GM04503 (cell line): ENCODE measurements at regions not wholly inside any gene's neighbourhood (a gene's known extent, or its start where the extent isn't known, plus 50 kb on each side); places are given as distances from the start of the nearest gene placed in this dataset.
A peak's percentile ranks its signal among the peaks of the same experiment; 100 is the strongest.

ENCODE experiments used
- DNase-seq: peaks from one replicate; pipeline ENCODE4 v3.0.0-alpha.2; 2012; ENCODE audit warnings: low read depth

DNA sequence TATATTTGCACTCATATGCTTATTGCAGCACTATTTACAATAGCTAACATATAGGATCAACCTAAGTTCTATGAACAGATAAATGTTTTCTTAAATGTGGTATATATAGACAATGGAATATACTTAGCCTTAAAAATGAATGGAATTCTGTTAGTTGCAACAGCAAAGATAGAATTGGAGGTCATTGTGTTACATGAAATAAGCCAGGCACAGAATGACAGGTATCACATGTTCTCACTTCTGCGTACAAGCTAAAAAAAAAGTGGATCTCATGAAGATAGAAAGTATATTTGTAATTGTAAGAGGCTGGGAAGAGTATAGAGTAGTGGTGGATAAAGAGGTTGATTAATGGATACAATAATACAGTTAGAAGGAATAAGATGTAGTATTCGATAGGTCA lies 255.5 kb upstream of the SETBP1 start:
- DNase-seq, result no peak

DNA sequence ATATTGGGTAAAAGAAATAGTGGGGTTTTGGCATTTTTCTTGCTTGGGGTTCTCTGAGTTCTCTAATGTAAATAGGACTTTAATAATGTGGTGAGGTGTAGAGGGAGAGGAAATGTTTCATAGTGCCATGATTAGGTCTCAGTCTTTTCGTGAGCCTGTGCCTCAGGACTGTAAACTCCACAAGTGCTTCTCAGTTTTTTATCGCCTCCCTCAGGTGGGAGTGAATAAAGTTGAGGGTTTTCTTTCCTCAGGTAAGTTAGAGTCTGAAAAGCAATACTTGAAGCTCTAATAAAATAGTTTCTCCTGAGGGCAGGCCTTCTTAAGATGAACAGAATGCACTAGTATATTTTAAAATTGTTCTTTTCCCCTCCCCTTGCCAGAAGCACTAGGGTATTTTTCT lies 243.1 kb upstream of the SETBP1 start:
- DNase-seq, result no peak

DNA sequence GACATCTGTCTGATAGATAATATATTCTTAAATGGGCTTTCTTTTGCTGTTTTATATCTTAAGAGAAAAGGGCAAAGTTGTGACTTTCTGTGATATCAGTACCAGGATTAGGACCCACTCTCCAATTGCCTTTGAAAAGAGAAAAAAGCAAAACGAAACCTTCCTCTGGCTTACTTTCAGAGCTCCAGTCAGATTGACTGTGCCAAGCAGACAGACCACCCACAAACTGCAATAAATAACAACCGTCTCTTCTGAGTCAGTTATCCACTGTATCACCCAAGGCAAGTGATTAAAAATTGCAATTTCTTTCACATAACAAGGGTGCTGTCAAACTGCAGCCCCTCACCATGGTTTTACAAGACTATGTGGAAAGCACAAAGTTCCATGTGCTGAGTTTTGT lies 230.5 kb upstream of the SETBP1 start:
- no peak for DNase-seq

DNA sequence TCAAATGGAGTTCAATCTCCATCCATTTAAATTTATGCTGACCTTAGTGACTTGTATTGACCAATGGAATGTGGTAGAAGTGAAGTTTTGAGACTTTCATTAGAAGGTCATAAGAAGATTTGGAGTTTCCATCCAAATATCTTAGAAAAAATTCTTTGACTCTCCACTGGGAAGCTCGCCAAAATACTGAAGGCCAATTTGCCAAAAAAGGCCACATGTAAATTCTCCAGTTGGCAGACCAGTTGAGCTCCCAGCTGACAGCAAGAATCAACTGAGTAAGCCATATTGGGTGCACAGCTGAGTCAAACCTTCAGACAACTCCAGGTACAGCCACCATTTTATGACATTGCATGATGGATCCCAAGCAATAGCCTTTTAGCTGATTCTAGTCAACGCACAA lies 228.3 kb upstream of the SETBP1 start:
- no peak for DNase-seq

DNA sequence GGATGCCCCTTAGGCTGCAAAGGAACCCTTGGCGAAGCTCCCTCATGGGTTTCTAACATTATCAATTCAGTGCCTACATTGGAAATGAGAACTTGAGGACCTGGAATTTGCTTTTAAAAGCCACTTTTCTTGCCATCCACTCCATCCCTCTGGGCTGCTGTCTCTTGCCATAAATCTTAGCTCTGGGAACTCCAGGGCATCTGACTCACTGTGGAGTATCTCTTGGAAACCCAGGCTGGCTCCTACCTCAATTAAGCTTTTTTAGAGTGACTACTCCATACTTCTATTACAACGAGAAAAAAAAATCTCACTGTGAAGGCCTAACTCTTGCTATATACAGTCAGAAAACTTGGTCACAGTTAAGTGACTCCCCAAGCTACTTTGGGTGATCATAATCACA lies 227.2 kb upstream of the SETBP1 start:
- DNase-seq, result no peak

DNA sequence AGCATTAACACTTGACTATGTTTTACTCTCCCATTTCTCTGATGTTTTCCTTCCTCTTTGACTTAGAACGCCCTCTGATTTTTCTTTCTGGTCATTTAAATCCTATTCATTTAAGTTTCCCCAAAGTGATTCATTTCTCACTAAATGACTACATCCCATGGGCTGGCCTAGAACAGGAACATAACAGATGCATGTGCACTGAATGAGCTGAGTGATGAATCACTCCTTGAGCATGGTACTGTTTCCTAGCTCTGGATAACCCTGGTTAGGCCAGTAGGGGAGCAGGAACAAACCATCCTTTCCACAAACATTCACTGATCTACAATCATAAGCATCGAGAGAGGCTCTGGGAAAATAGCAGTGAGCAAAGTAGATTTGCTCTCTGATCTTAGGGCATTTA lies 221.9 kb upstream of the SETBP1 start:
- peak; percentile 63 for DNase-seq

DNA sequence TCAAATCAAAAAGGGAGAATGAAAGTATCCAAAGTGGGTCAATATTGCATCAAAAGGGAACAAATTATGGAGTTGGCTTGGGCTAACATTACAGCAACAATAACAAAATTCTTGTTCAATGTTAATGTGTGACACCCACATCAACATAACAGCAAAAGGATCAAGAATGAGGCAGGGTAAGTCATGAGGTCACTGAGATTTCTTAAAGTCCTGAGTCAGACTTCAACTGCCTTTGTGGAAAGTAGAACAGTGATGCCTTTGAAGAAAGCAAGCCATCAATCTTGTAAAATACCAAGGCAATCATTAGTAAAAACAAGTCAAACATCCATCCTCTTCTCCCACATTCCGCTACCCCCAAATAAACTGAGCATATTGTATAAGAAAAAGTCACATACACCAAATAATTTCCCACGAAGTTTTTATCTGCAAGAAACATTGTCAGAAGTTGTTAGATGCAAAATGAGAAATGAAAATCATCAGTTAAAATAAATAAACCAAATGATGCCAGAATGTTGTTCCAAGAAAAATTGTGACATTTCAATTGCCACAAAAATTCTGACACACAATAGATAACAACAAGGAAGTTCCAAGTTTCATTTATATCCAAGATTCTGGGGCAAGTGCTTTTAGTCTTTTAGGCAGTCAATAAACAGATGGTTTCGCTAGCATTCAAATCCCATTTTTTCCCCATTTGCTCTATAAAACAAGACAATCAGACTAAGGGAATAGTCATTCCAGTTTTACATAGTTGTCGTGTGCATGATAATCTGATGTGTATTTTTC lies 216.1 kb upstream of the SETBP1 start:
- DNase-seq, result no peak

DNA sequence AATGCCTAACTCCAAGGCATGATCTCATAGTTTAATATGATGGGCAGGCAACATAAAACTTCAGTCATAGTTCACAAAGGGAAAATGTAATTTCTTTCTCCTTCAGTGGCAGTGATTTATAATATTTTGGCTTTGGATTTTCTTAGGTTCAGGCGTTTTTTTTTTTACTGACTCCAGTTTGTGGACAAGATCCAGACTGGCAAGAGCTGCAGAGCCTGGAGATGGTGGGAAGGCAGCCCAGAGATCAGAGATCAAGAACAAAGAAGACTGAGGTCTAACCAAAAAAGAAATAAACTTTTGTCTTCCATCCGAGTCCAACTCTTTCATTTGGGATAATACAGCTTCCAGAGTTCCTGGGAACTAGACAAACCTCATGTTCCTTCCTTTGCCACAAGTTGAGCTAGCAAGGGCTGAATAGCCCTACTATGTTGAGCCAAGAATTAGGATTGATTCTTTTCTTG lies 215.3 kb upstream of the SETBP1 start:
- DNase-seq, result no peak

DNA sequence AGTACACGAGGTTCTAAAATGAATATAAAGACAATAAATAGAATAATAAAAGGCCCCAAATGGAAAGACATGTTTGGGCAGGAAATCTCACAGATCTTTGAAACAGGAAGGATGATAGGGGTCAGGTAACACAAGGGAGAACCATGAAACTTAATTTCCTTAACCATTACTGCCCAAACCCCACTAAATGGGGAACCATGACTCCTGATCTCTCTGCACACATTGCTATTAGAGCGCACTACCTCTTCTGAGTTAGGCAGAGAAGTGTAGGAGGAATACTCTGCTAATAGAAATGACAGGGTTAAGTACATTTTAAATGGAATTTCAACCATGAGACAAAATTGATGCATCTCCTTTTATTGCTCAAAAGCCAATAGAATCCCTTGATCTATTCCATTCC lies 213.7 kb upstream of the SETBP1 start:
- DNase-seq, result no peak

DNA sequence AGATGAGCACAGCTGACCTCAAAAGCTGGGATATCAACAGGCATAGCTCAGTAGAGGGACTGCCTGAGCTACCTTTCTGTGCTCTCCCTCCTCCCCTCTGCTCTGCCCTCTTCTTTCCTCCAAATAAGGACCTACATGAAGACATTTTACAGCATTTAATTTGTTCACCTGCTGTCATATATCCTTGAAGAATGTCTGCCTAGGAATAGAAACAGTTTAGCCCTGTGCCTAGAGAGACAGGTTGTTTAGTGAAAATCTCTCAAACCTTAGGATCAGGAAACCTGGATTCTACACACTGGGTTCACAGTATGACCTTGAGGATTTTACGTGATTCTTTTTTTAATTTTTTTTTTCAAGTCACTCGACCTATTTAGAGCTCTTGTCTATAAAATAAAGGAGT lies 213.0 kb upstream of the SETBP1 start:
- DNase-seq, result no peak

DNA sequence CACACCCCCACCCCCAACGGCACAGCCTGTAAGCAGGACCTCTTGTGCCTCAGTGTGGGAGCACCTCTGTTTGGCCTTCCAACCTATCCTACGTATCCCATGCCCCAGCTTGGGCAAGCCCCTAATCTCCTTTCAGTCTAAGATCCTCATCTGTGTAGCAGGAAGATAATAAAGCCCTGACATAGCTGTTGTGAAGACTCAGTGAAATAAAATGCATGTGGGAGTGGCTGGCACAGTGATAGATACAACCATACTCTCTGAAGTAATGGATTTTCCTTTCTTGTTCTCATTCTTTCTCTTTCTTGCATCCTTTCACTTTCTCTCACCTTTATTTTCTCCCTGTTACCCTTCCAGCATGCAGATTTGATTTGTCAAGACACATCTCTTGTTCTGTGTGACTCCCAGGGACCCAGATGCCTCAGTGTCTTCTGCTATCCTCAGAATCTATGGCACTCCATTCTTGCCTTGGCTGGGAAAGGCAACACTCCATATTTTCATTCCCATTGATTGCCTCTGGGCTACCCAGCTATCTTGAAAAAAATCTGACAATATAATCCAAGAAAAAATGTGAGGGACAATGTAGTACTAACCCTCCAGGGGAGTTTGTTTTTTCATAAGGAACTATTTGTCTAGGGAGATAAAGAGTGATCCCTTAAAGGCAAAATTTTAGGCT lies 207.2 kb upstream of the SETBP1 start:
- DNase-seq, result no peak

DNA sequence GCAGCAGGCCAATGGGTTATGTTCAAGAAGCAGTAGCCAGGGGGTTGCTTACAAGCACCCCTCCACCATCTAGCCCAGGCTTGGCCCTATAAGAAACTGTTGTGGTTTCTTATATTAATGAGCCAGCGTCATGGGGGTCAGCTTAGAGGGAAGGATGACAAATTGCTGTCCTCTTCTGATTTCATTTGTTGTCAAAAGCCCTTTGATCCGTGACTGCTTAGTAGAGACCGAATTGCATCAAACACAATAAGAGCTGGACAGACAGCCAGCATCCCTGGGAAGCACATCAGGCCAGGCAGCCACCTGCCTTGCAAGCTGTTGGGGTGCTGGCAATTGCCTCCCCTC lies 206.6 kb upstream of the SETBP1 start:
- DNase-seq, result no peak

DNA sequence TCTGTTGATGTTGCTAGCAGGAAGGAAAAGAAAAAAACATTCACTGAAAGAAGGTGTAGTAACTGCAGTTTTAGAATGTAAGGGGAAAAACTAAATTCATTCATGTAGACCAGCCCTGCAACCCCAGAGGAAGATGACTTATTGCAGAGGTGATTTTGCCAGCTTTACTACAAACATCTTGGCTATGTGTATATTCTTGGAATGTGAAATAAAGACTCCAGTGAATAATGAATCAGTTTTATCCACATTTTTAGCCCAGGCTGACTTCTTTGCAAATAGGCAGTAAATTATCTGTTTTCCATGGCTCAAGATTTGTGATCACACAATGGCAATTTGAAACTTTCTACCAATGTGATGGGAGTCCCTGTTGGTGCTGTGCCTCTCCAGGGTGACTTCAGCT lies 206.1 kb upstream of the SETBP1 start:
- DNase-seq, result no peak

DNA sequence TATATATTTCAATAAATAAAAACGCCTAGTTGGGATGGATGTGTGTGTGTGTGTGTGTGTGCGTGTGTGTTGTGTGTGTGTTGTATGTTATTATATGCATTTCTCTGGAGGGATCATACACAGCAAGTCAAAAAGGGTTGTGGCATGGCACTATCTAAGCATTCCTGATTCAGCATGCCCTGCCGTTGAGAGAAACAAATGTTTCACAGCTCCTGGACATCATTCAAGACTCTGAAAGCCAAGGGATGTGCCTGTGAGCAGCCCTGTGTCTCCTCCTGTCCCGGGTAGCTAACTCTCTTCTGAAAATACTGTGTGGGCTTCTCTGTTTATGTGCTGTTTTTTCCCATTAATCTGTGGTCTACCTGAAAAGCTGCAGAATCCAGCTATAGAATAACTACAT lies 197.9 kb upstream of the SETBP1 start:
- no peak for DNase-seq

DNA sequence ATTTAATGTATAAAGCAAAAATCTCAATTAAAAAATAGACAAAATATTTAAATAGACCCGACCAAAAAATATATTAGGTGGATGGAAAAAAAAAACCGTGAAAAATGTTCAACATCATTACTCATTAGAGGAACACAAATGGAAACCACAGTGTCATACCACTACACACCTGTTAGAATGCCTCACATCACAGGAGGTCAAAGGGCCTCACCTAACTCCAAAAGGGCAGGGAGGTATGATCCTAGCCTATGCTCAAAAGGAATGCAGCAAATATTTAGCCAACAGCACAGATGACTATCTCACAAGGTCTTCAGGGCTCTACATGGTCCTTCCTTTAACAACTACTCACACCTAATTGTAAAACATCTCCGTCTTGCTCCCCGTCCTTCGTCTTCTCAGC lies 185.5 kb upstream of the SETBP1 start:
- DNase-seq, result no peak

DNA sequence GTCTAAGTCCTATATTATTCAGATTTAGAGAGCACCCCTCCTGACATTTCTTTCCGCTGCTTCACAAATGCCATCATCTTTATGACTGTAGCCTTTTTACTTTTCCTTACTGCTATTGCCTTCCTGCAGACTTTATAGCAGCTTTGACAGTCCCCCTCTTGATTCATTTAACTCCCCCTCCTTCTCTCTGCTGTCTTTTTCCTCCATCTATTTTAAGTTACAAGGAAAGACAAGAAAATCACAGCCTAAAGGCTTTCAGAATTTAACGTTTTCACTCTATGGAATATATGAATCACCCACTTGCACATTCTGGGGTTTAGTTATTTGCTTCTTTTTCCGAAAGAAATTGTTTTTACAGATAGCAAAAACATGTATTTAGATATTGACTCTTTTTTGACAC lies 183.4 kb upstream of the SETBP1 start:
- DNase-seq, result no peak

DNA sequence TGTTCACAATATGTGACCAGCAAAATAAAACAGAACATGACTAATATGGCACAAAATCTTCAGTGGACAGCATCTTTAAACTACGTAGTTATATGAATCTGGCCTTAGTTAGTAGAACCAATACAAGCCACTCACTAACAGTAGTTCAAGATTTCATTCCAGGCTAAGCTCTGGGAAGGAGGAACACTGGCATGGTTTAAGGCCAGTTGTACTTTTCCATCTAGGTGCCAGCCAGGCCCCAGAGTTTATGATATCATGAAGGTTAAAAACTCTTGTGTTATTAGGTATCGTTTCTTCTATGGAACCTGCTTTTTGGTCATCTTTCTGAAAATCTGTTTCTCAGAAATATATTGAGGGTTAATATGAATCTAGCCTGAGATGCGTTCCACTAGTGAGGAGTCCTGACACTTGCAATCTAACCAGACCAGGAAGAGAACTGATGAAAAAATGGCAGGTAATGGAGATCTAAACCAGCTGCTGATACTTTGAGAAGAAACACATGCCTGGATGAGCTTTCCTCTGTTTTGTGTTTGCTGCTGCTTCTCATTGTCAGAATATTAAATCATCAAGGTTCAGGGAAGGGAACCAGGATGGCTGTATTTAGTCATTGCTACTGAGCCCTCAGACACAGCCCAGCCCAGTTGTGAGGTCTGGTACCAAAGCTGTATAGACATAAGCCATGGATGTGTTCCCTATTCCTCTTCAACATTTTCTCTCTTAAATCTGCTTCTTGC lies 182.8 kb upstream of the SETBP1 start:
- DNase-seq, result no peak

DNA sequence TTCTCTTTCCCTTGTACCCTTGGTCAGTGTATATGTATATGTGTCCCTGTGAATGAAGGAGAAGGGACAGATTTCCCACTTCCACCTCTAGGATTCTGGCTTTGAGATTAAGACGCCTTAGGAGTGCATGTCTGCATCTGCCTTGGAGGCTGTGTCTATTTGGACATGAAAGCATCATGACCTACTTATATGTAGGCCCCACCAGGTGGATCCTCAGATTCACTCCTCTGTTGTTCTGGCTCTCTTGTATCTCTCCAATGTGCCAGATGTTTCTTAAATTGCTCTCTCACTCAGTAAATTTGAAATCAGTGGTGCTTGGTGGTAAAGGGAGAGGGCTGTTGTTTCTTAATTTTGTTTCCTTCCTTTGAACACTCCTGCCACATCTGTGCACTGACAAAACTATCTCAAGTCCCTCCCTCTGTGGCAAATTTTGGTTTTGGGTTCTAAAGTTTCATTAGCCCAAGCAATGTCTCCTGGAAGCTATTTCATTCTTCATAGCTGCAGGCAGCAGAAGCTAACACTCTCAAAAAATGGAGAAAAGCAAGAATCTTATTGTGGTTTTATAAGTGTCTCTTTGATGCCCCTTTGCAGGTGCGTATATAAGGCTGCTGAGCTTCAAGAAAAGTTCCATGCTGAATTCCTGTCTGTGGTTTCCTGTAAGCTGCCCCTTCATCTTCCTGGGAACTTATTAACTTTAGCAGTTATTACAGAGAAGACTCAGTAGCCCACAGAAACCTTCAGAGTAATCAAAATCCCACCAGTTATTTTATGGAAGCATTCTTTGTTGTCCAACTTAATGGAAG lies 179.7 kb upstream of the SETBP1 start:
- DNase-seq, result no peak

DNA sequence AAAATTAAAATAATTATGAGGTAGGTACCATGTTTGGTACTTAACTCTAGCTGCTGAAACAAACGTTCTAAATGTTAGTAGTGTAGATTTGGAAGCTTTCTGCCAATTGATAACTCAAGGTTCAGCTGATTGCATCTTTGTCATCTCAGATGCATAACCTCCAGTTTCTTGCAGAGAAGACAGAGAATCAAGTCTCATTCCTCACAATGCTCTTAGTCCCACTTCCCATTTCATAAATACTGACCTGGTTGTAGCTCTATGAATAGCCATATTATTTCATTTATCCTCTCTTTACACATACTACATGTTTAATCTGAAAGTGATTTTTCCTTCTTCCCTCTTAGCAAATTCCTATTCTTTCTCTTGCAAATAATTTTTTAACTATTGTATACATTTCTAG lies 178.5 kb upstream of the SETBP1 start:
- DNase-seq, result no peak

DNA sequence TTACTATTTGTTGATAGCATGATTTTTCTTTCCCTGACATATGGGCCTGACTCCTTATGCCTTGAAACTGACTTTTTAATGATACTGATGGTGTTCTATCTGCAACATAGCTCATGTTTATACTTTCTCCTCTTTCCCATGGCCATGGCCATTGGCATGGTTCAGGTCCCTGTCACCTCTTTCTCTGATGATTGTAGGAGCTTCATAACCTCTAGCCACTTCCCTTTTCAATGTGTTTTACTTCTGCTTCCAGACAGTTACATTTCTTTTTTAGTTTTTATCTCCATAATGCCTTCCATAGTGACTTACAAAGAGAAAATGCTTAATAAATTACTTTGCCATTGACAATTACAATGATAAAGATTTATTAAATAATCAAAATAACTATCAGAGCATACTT lies 177.9 kb upstream of the SETBP1 start:
- DNase-seq, result no peak

DNA sequence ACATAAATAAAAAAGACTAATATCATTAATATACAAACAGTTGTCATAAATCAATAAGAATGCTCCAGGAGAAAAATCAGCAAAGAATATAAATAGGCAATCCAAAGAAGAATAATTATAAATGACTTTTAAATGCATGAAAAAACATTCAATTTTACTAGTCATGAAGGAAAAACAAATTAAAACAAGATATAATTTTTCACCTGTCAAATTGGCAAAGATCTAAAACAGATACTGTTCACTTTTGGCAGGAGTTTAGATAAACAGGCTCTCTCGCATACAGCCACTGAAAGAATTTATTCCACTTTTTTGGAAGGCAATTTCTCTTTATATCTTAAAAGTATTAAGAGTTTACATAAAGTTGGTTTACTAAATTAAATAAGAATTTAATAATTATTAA lies 176.8 kb upstream of the SETBP1 start:
- no peak for DNase-seq

DNA sequence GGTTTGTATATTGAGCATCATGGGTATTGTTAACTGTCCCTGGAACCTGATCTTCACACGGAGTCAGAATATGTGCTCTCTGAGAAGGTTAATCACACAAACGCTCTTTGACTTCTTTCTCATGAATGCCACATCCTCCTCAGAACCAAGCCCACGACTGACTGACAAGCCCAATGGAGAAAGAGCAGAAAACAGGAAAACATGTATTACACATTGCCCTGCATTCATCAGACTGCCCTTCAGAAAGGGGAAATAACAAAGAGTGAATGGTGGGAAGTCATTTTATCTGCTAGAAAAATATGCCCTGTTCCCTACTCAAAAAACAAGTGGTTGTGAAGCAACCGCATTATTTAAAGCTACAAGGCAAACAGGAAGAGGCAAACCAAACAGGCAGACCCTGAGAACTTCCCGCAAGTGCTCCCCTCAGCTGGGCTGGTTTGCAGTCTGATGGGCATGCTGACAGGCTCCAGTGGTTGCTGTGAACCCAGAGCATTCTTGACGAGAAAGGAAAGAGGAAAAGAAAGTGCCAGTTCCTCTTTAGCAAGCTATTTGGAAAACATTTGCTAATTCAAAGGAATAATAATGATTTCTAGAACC lies 172.9 kb upstream of the SETBP1 start:
- DNase-seq, result no peak
